ENCODE measurements at regions not wholly inside any gene's neighbourhood (a gene's known extent, or its start where the extent isn't known, plus 50 kb on each side); places are given as distances from the start of the nearest gene placed in this dataset.

DNA sequence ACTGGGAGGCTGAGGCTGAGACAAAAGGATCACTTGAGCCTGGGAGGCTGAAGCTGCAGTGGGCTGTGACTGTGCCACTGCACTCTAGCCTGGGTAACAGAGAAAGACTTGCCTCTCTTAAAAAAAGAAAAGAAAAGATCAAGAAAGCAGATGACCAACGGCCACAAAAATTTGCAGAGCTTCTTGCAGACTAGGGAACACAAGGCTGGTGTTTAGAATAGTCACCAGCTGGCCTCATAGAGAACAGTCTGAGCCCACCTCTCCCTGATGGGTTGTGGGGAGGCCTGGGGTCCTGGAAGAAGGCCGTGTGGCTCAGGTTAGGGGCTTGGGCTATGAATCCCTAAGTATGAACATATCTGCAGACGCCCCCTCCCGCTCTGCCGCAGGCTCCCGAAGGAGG lies 73.7 kb upstream of the MED9 start:
- DNase-seq (ENCODE audit: low read depth): no peak
- H3K4me3 ChIP-seq (replicated peaks; ENCODE audit: low read depth, low read length): no peak overlapping the region
- TF ChIP-seq CTCF (IDR thresholded peaks at IDR 0.05; ENCODE audit: low read length, missing control alignments): no peak

- TF ChIP-seq CTCF (IDR thresholded peaks at IDR 0.05; ENCODE audit: low read length, missing control alignments): no peak
- no peak for DNase-seq (ENCODE audit: low read depth)
- H3K4me3 ChIP-seq (replicated peaks; ENCODE audit: low read depth, low read length): no peak overlapping the region
Observed at GRCh38 chr17:17403899-17404576, 72.8 kb upstream of the MED9 start.

DNA sequence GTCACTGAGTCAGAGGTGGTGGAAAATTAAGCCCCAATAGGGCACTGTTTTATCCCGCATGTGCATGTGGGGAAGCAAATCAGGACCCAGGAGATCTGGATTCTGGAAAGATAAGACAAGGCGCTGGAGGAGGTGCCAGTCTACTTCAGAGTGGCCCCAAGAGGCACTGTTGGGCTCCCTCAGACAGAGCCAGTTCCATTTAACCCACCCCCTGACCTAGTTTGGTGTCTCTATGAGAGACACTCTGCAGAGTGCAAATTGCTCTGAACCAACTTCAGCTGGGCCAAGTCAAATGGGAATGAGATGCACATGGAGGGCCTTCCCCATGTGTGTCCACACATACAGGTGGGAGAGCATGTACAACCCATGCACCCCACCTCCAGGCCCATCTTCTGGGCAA lies 71.1 kb upstream of the MED9 start:
- no peak for DNase-seq (ENCODE audit: low read depth)
- no peak overlapping the region for H3K4me3 ChIP-seq (replicated peaks; ENCODE audit: low read depth, low read length)
- TF ChIP-seq CTCF (IDR thresholded peaks at IDR 0.05; ENCODE audit: low read length, missing control alignments): no peak

- TF ChIP-seq CTCF (IDR thresholded peaks at IDR 0.05; ENCODE audit: low read length, missing control alignments): no peak
- no peak for DNase-seq (ENCODE audit: low read depth)
- H3K4me3 ChIP-seq (replicated peaks; ENCODE audit: low read depth, low read length): no peak overlapping the region
Observed at GRCh38 chr17:17406225-17406624, 70.6 kb upstream of the MED9 start.

DNA sequence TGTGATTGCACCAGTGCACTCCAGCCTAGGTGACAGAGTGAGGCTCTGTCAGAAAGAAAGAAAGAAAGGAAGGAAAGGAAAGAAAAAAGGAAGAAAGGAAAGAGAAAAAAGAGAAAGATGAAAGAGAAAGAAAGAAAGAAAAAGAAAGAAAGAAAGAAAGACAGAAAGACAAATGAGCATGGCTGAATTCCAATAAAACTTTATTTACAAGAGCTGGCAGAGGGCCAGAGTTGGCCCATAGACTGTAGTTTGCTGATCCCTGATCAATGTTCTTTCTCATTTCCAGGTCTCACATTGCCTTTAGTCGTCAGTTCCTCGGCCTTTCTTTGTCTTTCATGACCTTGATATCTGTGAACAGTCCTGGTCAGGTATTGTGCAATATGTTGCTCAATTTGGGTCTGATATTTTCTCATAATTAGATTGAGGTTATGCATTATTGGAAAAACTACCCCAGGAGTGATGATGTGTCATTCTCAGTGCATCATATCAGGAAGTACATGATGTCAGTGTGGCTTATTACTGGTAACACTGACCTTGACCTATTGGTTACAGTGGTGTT lies 68.5 kb upstream of the MED9 start:
- H3K4me3 ChIP-seq (replicated peaks; ENCODE audit: low read depth, low read length): no peak overlapping the region
- no peak for TF ChIP-seq CTCF (IDR thresholded peaks at IDR 0.05; ENCODE audit: low read length, missing control alignments)
- DNase-seq (ENCODE audit: low read depth): peak; percentile 90

- H3K4me3 ChIP-seq (replicated peaks; ENCODE audit: low read depth, low read length): no peak overlapping the region
- no peak for TF ChIP-seq CTCF (IDR thresholded peaks at IDR 0.05; ENCODE audit: low read length, missing control alignments)
- no peak for DNase-seq (ENCODE audit: low read depth)
Observed at GRCh38 chr17:17410357-17410756, 66.4 kb upstream of the MED9 start.

- no peak overlapping the region for H3K4me3 ChIP-seq (replicated peaks; ENCODE audit: low read depth, low read length)
- TF ChIP-seq CTCF (IDR thresholded peaks at IDR 0.05; ENCODE audit: low read length, missing control alignments): no peak
- no peak for DNase-seq (ENCODE audit: low read depth)
Observed at GRCh38 chr17:17411692-17412091, 65.1 kb upstream of the MED9 start.

All from fibroblast of pulmonary artery (primary cell).